HAP-1 (cell line): ENCODE measurements at regions not wholly inside any gene's neighbourhood (a gene's known extent, or its start where the extent isn't known, plus 50 kb on each side); places are given as distances from the start of the nearest gene placed in this dataset.

ENCODE experiments used
- DNase-seq, 2 experiments: peaks; one replicate each; pipeline ENCODE4 v3.0.0-alpha.2; 2016 to 2020; ENCODE audit warnings: low spot score in 2 of 2
- H3K27me3 ChIP-seq: fragments of 250-450 bp; sonication (Bioruptor Pico); 2 replicates; pipeline ENCODE4 v1.5.1; 2020; ENCODE audit warnings: low read depth, mild to moderate bottlenecking, moderate library complexity
- H3K36me3 ChIP-seq: fragments of 250-450 bp; sonication (Bioruptor Pico); replicated peaks from 2 replicates; pipeline ENCODE4 v1.5.1; 2020; ENCODE audit warnings: mild to moderate bottlenecking
- H3K4me1 ChIP-seq: fragments of 250-450 bp; sonication (Bioruptor Pico); 2 replicates; pipeline ENCODE4 v1.5.1; 2020; ENCODE audit warnings: mild to moderate bottlenecking
- H3K4me3 ChIP-seq: fragments of 250-450 bp; sonication (Bioruptor Pico); 2 replicates; pipeline ENCODE4 v1.5.1; 2020; ENCODE audit warnings: mild to moderate bottlenecking, moderate library complexity
- H3K9me3 ChIP-seq: fragments of 250-450 bp; sonication (Bioruptor Pico); 2 replicates; pipeline ENCODE4 v1.5.1; 2020; ENCODE audit warnings: mild to moderate bottlenecking, moderate library complexity
- in situ Hi-C: fragments of 300-500 bp; cut with MboI; formaldehyde crosslinking; loops from 3 replicates; pipeline ENCODE4 v1.14.3; 2020; ENCODE audit warnings: low sequenced_read_pairs, inconsistent platforms, mixed read lengths

- H3K4me3 ChIP-seq, result no peak overlapping the region
- no peaks in the 10 kb centered on the region for H3K36me3 ChIP-seq
- no peaks in the 10 kb centered on the region for H3K9me3 ChIP-seq
- H3K4me1 ChIP-seq, result no peaks in the 10 kb centered on the region
- DNase-seq, result no peak
- H3K27me3 ChIP-seq, result no peaks in the 10 kb centered on the region
- in situ Hi-C loops, result no loop called here
Measured at GRCh38 chr1:198102454-198102827, 54.4 kb upstream of the NEK7 start.

- no peak for DNase-seq
- Histone ChIP-seq H3K36me3 (no peaks in the 10 kb centered on the region), H3K4me3 (no peak overlapping the region), H3K9me3 (no peaks in the 10 kb centered on the region), H3K27me3 (no peaks in the 10 kb centered on the region), H3K4me1 (no peaks in the 10 kb centered on the region)
- in situ Hi-C loops, result no loop called here
Measured at GRCh38 chr1:198105185-198105584, 51.6 kb upstream of the NEK7 start.

GRCh38 chr1:198106011-198106410, 50.8 kb upstream of the NEK7 start:
- Histone ChIP-seq H3K4me3 (no peak overlapping the region), H3K36me3 (no peaks in the 10 kb centered on the region), H3K9me3 (no peaks in the 10 kb centered on the region), H3K27me3 (no peaks in the 10 kb centered on the region), H3K4me1 (no peaks in the 10 kb centered on the region)
- in situ Hi-C loops, result no loop called here
- no peak for DNase-seq
